DND-41 (cell line): ENCODE measurements at regions not wholly inside any gene's neighbourhood (a gene's known extent, or its start where the extent isn't known, plus 50 kb on each side); places are given as distances from the start of the nearest gene placed in this dataset.

Source experiments
- ATAC-seq: fragments of 200-7000 bp; cut with Tn5 transposase; 3 replicates; pipeline ENCODE4 v1.9.1; 2021; ENCODE audit warnings: low read depth; ENCODE audit not compliant: insufficient read depth
- DNase-seq: peaks from one replicate; pipeline ENCODE4 v3.0.0-alpha.2; 2020
- H2AFZ ChIP-seq: 2 replicates; pipeline ENCODE4 v1.6.0; 2012; ENCODE audit warnings: low read depth, low read length
- H3K27ac ChIP-seq: 2 replicates; pipeline ENCODE4 v1.5.1; 2012; ENCODE audit warnings: low read length, inconsistent platforms
- H3K27me3 ChIP-seq: fragments of 200-600 bp; sonication (generic); 2 replicates; pipeline ENCODE4 v1.6.0; 2012; ENCODE audit warnings: low read length, mild to moderate bottlenecking, inconsistent platforms; ENCODE audit not compliant: insufficient read depth, poor library complexity
- H3K36me3 ChIP-seq: 2 replicates; pipeline ENCODE4 v1.5.1; 2012; ENCODE audit warnings: low read length, inconsistent platforms; ENCODE audit not compliant: insufficient read depth
- H3K4me1 ChIP-seq: 2 replicates; pipeline ENCODE4 v1.5.1; 2012; ENCODE audit warnings: mild to moderate bottlenecking, low read length; ENCODE audit not compliant: insufficient read depth
- H3K4me2 ChIP-seq: 2 replicates; pipeline ENCODE4 v1.6.0; 2012; ENCODE audit warnings: mild to moderate bottlenecking, moderate library complexity, low read length, inconsistent platforms; ENCODE audit not compliant: insufficient read depth
- H3K4me3 ChIP-seq, 2 experiments: fragments of 200-600 bp in 1 of 2; shearing (Covaris generic) in 1 of 2; 2 replicates each; pipeline ENCODE4 v1.5.1; 2012 to 2016; ENCODE audit warnings: inconsistent platforms in 2 of 2, low read length in 2 of 2, mild to moderate bottlenecking in 2 of 2, low read depth in 1 of 2, moderate library complexity in 1 of 2
- H3K79me2 ChIP-seq: 2 replicates; pipeline ENCODE4 v1.6.0; 2012; ENCODE audit warnings: low read length, inconsistent platforms; ENCODE audit not compliant: insufficient read depth
- H3K9ac ChIP-seq: 2 replicates; pipeline ENCODE4 v1.6.0; 2012; ENCODE audit warnings: low read depth, mild to moderate bottlenecking, inconsistent platforms, low read length, moderate library complexity
- H3K9me3 ChIP-seq: 2 replicates; pipeline ENCODE4 v1.5.1; 2012; ENCODE audit warnings: low read length, moderate library complexity, mild to moderate bottlenecking, inconsistent platforms; ENCODE audit not compliant: insufficient read depth, severe bottlenecking
- H4K20me1 ChIP-seq: 2 replicates; pipeline ENCODE4 v1.6.0; 2012; ENCODE audit warnings: low read length; ENCODE audit not compliant: insufficient read depth
- EZH2 ChIP-seq: IDR thresholded peaks from 3 replicates; pipeline ENCODE4 v1.6.1; 2012; ENCODE audit warnings: borderline replicate concordance, low read depth, mild to moderate bottlenecking, moderate library complexity, low read length, inconsistent platforms; ENCODE audit not compliant: severe bottlenecking
- TF ChIP-seq, protein P1 (sequence below): IDR thresholded peaks from 2 replicates; pipeline ENCODE4 v1.5.1; 2012; ENCODE audit warnings: borderline replicate concordance, low read length, moderate library complexity, mild to moderate bottlenecking; ENCODE audit not compliant: poor library complexity, severe bottlenecking; ENCODE audit errors: extremely low read depth

DNA sequence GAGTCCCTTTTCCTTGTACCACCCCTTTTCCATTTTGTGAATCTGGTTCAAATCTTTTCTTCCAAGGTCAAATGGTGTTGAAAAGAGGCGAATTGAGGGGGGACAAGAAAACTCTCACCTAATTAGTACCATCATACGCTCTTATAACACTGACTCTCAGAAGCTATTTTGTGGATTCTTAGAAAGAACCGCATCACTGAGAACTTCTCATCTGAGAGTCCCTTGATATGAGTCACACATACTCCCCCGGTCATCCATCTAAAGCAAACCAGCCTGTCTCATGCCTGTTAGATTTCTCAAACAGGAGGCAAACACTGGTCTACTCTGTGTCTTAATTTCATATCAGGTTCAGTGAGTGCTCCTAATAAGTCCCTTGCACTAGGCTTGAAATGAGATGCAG, 76.5 kb upstream of the SPRED1 start:
- Histone ChIP-seq H3K4me1 (no peaks in the 10 kb centered on the region), H4K20me1 (no peaks in the 10 kb centered on the region), H3K4me2 (no peak overlapping the region), H3K4me3 (no peak overlapping the region), H3K27ac (no peak overlapping the region), H3K27me3 (no peaks in the 10 kb centered on the region), H3K79me2 (no peaks in the 10 kb centered on the region), H3K36me3 (no peaks in the 10 kb centered on the region), H3K9me3 (no peaks in the 10 kb centered on the region), H3K9ac (no peak overlapping the region), H2AFZ (no peak overlapping the region)
- TF ChIP-seq EZH2: no peak
- TF ChIP-seq, protein P1, sequence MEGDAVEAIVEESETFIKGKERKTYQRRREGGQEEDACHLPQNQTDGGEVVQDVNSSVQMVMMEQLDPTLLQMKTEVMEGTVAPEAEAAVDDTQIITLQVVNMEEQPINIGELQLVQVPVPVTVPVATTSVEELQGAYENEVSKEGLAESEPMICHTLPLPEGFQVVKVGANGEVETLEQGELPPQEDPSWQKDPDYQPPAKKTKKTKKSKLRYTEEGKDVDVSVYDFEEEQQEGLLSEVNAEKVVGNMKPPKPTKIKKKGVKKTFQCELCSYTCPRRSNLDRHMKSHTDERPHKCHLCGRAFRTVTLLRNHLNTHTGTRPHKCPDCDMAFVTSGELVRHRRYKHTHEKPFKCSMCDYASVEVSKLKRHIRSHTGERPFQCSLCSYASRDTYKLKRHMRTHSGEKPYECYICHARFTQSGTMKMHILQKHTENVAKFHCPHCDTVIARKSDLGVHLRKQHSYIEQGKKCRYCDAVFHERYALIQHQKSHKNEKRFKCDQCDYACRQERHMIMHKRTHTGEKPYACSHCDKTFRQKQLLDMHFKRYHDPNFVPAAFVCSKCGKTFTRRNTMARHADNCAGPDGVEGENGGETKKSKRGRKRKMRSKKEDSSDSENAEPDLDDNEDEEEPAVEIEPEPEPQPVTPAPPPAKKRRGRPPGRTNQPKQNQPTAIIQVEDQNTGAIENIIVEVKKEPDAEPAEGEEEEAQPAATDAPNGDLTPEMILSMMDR: no peak
- DNase-seq (no peak), ATAC-seq (no peak)

DNA sequence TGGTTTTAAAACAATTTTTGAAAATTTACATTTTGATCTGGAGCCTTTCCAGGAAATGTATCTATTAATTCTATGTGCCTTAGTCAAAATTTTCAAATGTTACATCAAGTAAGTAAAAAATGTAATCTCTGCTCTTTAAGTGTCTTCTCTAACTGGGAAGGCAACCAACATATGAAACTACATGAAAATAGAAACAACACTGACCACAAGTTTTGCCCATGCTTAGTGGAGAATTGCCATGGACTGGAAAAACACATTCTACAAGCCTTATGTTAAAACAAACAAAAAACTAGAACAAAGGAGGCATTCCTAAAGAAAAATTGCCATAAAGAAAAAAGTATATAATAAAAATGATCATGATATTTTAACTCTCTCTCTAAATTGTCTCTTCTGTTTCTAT, 75.9 kb upstream of the SPRED1 start:
- no peak overlapping the region for H3K4me2 ChIP-seq
- no peak for DNase-seq
- TF ChIP-seq EZH2: no peak
- TF ChIP-seq, protein P1: no peak
- no peaks in the 10 kb centered on the region for H3K27me3 ChIP-seq
- no peak overlapping the region for H3K9ac ChIP-seq
- no peaks in the 10 kb centered on the region for H3K79me2 ChIP-seq
- no peak for ATAC-seq
- no peak overlapping the region for H2AFZ ChIP-seq
- H3K27ac ChIP-seq: no peak overlapping the region
- no peaks in the 10 kb centered on the region for H4K20me1 ChIP-seq
- H3K4me3 ChIP-seq: no peak overlapping the region
- H3K4me1 ChIP-seq: no peaks in the 10 kb centered on the region
- no peaks in the 10 kb centered on the region for H3K36me3 ChIP-seq
- no peaks in the 10 kb centered on the region for H3K9me3 ChIP-seq

DNA sequence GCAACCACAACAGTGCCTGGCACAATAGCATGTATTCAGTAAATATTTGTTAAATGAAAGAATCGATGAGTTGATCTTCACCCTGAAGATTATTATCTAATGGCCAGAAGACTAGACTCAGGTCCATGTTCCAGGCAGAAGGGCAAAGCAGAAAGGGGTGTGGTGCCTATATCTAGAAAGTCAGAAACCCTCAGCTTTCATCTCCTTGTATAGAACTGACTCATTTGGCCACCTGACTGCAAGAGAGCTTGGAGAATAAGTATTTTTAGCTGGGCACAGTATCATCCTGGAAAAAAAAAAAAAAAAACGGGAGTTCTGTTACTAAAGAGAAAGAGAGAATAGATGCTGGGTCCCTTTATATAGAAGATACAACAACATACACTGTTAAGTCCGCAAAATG, 69.7 kb upstream of the SPRED1 start:
- Histone ChIP-seq H3K9me3 (no peaks in the 10 kb centered on the region), H3K4me3 (no peak overlapping the region), H3K4me2 (no peak overlapping the region), H3K36me3 (no peaks in the 10 kb centered on the region), H3K9ac (no peak overlapping the region), H3K79me2 (no peaks in the 10 kb centered on the region), H3K4me1 (no peaks in the 10 kb centered on the region), H4K20me1 (no peaks in the 10 kb centered on the region), H3K27ac (no peak overlapping the region), H3K27me3 (no peaks in the 10 kb centered on the region), H2AFZ (no peak overlapping the region)
- no peak for ATAC-seq
- TF ChIP-seq, protein P1: no peak
- no peak for TF ChIP-seq EZH2
- DNase-seq: no peak

DNA sequence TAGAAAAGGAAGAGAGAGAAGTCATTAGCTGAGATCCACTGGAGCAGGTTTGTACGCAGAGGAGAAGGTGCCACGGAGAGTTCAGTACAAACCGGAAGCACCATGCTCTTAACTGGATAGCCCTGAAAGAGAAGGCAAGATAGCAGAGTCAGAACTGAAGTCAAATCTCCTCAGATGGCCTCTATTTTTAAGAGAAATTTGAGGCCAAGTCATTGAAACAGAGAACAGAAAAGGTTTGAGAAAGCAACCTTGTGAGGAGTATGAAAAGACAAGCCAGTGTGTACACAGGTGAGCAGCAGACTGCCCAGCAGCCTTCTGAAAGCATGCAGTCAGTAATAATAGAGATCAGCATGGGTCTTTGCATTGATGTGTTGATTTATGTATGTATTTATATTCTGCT, 66.1 kb upstream of the SPRED1 start:
- Histone ChIP-seq H3K9ac (no peak overlapping the region), H2AFZ (no peak overlapping the region), H3K4me1 (no peaks in the 10 kb centered on the region), H3K9me3 (no peaks in the 10 kb centered on the region), H3K79me2 (no peaks in the 10 kb centered on the region), H3K4me2 (no peak overlapping the region), H3K27ac (no peak overlapping the region), H3K4me3 (no peak overlapping the region), H4K20me1 (no peaks in the 10 kb centered on the region), H3K27me3 (no peaks in the 10 kb centered on the region), H3K36me3 (no peaks in the 10 kb centered on the region)
- no peak for ATAC-seq
- DNase-seq: no peak
- TF ChIP-seq, protein P1: no peak
- TF ChIP-seq EZH2: no peak
